Stimulated activated memory B cell treated with anti-CD40 and anti-IgM and Interleukin-4, amounts not matched to agents 10 μg/mL and 1 μg/mL and 100 μg/mL, for 72 hours (primary cell): ENCODE measurements at regions not wholly inside any gene's neighbourhood (a gene's known extent, or its start where the extent isn't known, plus 50 kb on each side); places are given as distances from the start of the nearest gene placed in this dataset.

Source experiments
- ATAC-seq: fragments of 150-1000 bp; cut with Tn5 transposase; 2 replicates; pipeline ENCODE4 v1.10.0; 2021
- H3K27ac Mint-ChIP-seq: one replicate; pipeline ENCODE4 v1.8.0; 2022; ENCODE audit warnings: mild to moderate bottlenecking, mixed read lengths
- H3K27me3 Mint-ChIP-seq: one replicate; pipeline ENCODE4 v1.8.0; 2022; ENCODE audit warnings: mixed read lengths
- H3K36me3 Mint-ChIP-seq: one replicate; pipeline ENCODE4 v1.8.0; 2022; ENCODE audit warnings: mixed read lengths
- H3K4me1 Mint-ChIP-seq: one replicate; pipeline ENCODE4 v1.8.0; 2022; ENCODE audit warnings: mixed read lengths
- H3K4me3 Mint-ChIP-seq: one replicate; pipeline ENCODE4 v1.8.0; 2022; ENCODE audit warnings: mild to moderate bottlenecking, moderate library complexity, mixed read lengths
- H3K9me3 Mint-ChIP-seq: one replicate; pipeline ENCODE4 v1.8.0; 2022; ENCODE audit warnings: mixed read lengths

DNA sequence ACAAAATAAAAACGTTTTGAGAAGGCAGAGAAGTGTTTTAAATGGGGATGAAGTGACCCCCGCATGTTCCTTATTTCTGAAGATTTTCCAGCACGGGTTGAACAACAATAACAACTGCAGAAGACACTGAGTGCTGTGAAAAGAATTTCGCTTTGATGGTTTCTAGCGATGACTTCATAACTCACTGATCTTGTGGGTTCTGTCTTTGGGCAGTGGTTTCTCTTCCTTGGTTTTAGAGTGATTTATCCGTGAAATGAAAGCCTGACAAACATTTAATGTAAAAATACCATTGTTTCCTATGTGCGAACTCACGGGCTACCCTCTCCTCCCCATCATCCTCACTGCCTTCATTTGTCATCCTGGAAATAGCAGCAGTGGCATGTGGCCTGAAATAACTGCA lies 793.9 kb downstream of the QKI start:
- ATAC-seq: no peak
- H3K36me3 Mint-ChIP-seq: no peaks in the 10 kb centered on the region
- no peak overlapping the region for H3K4me3 Mint-ChIP-seq
- H3K9me3 Mint-ChIP-seq: peaks cover 18% of the 10 kb centered on the region
- no peaks in the 10 kb centered on the region for H3K27me3 Mint-ChIP-seq
- H3K27ac Mint-ChIP-seq: no peak overlapping the region
- no peaks in the 10 kb centered on the region for H3K4me1 Mint-ChIP-seq

DNA sequence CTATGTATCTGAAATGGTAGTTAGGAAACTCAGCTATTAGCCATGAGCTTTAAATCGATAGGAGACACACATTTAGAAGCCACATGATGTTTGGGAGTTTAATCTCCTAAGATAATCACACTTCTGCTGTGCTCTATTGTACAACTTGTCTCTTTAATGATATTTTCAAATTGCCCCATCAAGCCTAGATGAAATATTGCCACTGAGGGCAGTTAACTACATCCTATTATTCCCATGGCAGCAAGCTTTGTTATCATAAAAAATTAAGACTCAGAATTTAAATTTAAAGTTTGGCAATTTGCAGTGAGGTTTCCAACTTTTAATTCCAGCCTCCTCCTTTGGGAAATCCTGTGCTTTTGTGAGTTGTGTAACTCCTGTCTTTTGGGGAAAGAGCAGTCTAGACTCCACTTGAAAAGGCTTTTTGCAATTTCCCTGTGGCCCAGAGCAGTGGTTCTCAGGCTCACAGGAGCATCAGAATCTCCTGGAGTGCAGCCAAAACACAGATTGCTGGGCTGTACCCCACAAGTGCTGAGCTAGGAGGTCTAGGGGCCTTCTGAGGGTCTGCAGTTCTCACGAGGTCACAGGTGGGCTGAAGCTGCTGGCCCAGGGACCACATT lies 792.4 kb downstream of the QKI start:
- no peak for ATAC-seq
- Mint-ChIP-seq H3K27ac (no peak overlapping the region), H3K9me3 (peaks cover 15% of the 10 kb centered on the region), H3K36me3 (no peaks in the 10 kb centered on the region), H3K4me3 (no peak overlapping the region), H3K27me3 (no peaks in the 10 kb centered on the region), H3K4me1 (no peaks in the 10 kb centered on the region)

DNA sequence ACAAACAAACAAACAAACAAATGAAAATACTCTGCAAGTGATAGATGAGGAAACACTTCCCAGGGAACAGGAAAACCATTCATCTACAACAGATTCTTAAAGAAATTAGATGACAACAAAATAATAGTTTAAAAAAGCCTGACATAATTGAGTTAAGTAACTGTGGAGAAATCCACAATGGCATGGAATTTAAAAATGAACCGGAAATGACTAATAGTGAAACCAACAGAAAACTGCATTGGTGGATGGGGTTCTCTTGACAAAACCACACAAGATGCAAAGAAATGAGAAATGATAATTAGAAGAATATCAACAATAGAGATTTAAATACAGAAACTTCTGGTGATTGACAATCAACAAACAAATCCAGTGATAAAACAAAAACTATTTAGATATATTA lies 785.6 kb downstream of the QKI start:
- Mint-ChIP-seq H3K27ac (no peak overlapping the region), H3K4me1 (no peaks in the 10 kb centered on the region), H3K27me3 (no peaks in the 10 kb centered on the region), H3K9me3 (peaks cover 4% of the 10 kb centered on the region), H3K36me3 (no peaks in the 10 kb centered on the region), H3K4me3 (no peak overlapping the region)
- ATAC-seq: no peak

DNA sequence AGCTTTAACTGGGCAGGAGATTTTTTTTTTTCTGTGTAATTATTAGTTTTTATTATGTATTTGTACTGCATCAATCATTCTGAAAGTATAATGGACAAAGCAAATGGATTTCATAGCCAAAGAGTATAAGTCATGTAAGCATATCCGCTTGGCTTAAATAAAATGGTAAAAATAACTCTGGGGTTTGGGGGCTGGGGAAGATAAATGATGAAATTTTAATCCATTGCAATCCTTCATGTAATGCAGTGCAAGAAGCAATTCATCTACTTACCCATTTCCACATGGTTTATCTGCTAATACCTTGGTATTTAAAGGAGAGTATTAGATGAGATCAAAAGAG lies 781.4 kb downstream of the QKI start:
- no peaks in the 10 kb centered on the region for H3K27me3 Mint-ChIP-seq
- no peak overlapping the region for H3K27ac Mint-ChIP-seq
- H3K36me3 Mint-ChIP-seq: no peaks in the 10 kb centered on the region
- no peak overlapping the region for H3K4me3 Mint-ChIP-seq
- H3K9me3 Mint-ChIP-seq: no peaks in the 10 kb centered on the region
- no peaks in the 10 kb centered on the region for H3K4me1 Mint-ChIP-seq
- no peak for ATAC-seq

DNA sequence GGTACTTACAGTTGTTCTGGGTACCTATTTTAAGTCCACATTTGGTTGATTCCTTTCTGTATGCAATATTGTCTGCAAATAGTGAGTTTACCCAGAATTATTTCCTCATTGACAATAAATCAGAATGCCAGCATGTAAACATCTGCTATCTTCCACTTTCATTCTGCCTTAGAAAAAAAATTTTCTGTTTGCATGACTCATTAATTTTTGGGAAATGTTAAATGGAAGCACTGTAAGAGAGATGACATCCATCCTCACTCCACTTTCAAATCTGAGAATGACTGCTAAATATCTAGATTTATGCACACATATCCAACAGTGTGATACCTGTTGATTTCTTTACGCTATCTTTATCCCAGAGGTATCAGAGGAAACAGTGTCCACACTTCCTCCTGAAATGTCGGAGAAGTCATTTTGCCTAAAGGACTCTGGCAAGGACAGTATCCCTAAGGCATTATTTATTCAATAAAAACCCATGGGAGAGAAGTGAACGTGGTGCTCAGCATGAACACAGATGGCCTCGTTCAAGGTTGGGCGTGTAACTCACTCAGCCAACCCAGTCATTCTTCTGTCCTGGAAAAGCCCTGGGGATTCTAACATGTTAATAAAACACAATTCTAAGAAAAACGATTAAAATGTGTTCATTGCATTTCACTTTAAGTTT lies 780.9 kb downstream of the QKI start:
- H3K4me3 Mint-ChIP-seq: no peak overlapping the region
- H3K36me3 Mint-ChIP-seq: no peaks in the 10 kb centered on the region
- H3K9me3 Mint-ChIP-seq: no peaks in the 10 kb centered on the region
- ATAC-seq: no peak
- no peaks in the 10 kb centered on the region for H3K27me3 Mint-ChIP-seq
- no peak overlapping the region for H3K27ac Mint-ChIP-seq
- no peaks in the 10 kb centered on the region for H3K4me1 Mint-ChIP-seq

DNA sequence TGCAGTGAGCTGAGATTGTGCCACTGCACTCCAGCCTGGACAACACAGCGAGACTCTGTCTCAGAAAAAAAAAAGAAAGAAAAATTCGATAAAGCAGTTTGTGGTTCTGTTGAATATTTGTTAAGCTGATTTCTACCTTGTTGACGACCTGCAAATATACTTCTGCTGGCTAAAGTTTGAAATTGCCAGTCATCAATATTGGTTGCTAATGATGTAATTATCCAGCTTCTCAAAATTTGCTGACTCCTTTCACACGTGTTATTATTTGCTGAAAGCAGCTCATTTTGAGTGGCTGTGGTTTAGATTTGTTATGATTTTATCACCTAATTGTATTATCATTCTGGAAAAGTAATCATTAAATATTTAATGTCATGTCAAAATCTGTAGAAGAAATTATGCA lies 774.3 kb downstream of the QKI start:
- Mint-ChIP-seq H3K4me3 (no peak overlapping the region), H3K9me3 (no peaks in the 10 kb centered on the region), H3K36me3 (no peaks in the 10 kb centered on the region), H3K27me3 (no peaks in the 10 kb centered on the region), H3K27ac (no peak overlapping the region), H3K4me1 (no peaks in the 10 kb centered on the region)
- ATAC-seq: no peak

DNA sequence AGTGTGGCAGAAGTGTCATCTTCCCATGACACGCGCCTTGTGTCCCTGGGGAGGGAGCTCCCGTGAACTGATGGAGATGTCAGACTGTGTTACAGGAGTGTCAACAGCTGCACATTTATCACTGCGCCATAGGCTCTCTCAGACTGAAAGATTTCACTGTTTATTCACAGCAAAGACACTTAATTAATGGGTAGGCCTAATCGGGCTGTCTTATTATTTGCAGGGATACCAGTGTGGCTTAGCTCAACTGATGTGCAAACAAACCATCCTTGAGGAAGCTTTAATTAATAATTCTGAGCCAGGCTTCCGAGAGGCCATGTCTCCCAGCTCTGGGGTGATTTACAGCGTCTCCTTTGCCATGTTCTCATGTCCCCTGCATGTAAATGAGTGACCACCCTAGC lies 771.0 kb downstream of the QKI start:
- no peak for ATAC-seq
- Mint-ChIP-seq H3K4me3 (no peak overlapping the region), H3K36me3 (no peaks in the 10 kb centered on the region), H3K27me3 (no peaks in the 10 kb centered on the region), H3K27ac (no peak overlapping the region), H3K4me1 (no peaks in the 10 kb centered on the region), H3K9me3 (no peaks in the 10 kb centered on the region)

DNA sequence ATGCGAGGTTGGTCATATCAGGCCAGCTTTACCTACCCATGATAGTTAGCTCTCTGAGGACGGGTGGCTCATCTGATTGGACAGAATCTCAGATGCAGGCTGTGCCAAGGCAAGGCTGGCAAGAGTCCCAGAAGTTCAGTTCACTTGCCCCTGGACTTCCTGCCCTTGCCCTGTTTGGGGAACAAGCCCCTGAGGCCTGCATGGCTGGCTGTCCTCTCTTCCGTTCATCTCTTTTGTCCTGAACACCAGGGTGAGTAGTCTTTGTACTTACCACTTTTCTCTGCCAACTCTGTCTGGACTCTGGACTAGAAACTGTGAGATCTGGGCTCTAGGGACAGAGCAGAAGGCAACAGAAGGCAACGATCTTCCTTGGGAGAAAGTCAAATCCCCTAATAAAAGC lies 769.9 kb downstream of the QKI start:
- no peaks in the 10 kb centered on the region for H3K9me3 Mint-ChIP-seq
- no peaks in the 10 kb centered on the region for H3K27me3 Mint-ChIP-seq
- no peak overlapping the region for H3K4me3 Mint-ChIP-seq
- H3K4me1 Mint-ChIP-seq: no peaks in the 10 kb centered on the region
- ATAC-seq: no peak
- no peak overlapping the region for H3K27ac Mint-ChIP-seq
- H3K36me3 Mint-ChIP-seq: no peaks in the 10 kb centered on the region

DNA sequence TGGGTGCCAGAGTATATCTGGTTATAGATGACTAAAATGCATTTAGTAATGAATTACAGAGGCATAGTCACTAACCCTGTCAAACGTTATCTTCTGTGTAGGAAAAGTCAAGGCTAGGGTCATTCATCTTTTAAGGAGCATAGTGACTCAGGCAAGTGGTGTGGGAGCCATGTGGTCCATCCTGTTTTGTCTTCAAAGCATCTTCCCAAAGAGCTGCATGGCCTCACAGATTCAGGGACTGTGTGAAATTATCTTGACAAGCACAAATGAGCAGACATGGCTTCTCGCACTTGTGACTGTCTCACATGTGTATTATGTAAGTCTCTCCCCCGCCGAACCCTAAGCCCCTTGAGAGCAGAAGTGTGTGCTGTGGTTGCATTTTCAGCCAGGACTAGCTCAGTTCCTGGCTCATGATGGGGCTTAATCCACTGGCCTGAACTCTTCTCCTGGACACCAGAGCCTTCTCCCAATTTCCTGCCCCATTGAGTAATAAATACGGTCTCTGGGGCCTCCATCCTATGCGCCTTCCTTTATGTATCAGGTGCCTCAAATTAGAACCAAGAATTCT lies 769.1 kb downstream of the QKI start:
- no peaks in the 10 kb centered on the region for H3K4me1 Mint-ChIP-seq
- no peak overlapping the region for H3K27ac Mint-ChIP-seq
- H3K9me3 Mint-ChIP-seq: no peaks in the 10 kb centered on the region
- H3K27me3 Mint-ChIP-seq: no peaks in the 10 kb centered on the region
- ATAC-seq: no peak
- no peak overlapping the region for H3K4me3 Mint-ChIP-seq
- no peaks in the 10 kb centered on the region for H3K36me3 Mint-ChIP-seq

DNA sequence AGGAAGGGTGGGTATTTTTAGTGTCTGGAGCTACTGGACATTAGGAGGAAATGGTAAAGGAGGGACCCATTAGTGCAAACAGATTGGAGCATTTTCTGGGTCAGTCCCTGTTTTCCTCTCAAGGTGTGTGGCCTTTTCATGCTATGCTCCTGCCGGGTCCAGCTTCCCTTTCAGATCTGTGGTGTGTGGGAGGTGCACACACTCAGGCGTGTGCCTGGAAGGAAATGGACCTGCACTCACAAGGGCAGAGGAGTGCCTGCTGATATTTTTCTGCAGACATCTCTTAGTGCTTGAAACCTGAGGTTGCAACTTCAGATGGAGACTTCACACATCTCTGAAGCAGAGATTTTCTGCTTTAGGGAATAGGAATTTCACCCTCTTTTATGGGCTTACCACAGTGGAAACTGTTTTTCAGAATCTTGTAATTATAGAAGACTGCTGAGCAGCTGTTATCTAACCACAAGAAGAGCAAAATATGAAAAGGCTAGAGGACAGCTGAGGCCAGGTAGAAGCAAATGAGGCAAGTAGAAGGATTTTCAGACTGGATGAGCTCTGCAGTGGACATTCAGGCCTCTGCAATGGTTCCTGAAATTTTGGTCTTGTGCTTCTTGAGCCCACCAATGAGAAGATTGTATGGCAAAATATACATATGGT lies 764.3 kb downstream of the QKI start:
- H3K9me3 Mint-ChIP-seq: peaks cover 5% of the 10 kb centered on the region
- H3K4me1 Mint-ChIP-seq: no peaks in the 10 kb centered on the region
- no peaks in the 10 kb centered on the region for H3K27me3 Mint-ChIP-seq
- H3K4me3 Mint-ChIP-seq: no peak overlapping the region
- no peak for ATAC-seq
- H3K36me3 Mint-ChIP-seq: no peaks in the 10 kb centered on the region
- no peak overlapping the region for H3K27ac Mint-ChIP-seq

DNA sequence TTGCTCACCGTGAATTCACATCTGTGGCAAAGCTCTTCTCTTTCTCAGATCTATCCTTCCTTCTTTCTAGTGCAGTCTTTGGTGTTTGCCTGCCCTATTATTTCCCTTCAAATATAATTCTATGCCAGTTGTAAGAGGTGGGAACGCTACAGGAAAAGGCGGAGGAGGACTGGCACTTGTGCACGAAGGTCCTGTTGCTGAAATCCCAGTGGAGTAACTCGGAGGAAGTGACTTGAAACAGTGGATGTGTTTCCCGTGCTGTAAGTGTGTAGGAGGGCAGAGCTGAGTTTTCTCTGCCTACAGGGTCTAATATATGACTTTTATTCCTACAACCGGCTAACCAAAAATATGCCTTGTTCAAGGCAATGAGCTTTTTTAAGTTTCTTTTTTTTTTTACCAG lies 754.8 kb downstream of the QKI start:
- Mint-ChIP-seq H3K27ac (no peak overlapping the region), H3K4me3 (no peak overlapping the region), H3K27me3 (no peaks in the 10 kb centered on the region), H3K36me3 (no peaks in the 10 kb centered on the region), H3K4me1 (no peaks in the 10 kb centered on the region), H3K9me3 (no peaks in the 10 kb centered on the region)
- no peak for ATAC-seq

DNA sequence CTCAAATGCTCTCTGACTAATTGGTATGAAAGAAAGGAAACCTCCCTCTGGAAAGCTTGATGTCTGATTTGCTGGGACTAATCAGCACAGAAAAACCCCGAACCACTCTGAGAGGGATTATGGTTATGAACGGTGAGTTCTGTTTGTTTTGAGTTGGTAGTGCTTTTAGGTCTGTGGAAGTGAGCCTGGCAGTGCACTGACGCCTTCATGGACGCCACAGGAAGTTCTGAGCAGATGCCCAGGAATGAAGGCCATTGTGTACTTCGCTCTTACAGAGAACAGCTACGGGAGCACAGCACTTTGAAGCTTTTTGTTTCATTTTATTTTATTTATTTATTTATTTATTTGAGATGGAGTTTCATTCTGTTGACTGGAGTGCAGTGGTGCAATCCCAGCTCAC lies 754.1 kb downstream of the QKI start:
- Mint-ChIP-seq H3K9me3 (no peaks in the 10 kb centered on the region), H3K4me3 (no peak overlapping the region), H3K27ac (no peak overlapping the region), H3K4me1 (no peaks in the 10 kb centered on the region), H3K36me3 (no peaks in the 10 kb centered on the region), H3K27me3 (no peaks in the 10 kb centered on the region)
- ATAC-seq: no peak

DNA sequence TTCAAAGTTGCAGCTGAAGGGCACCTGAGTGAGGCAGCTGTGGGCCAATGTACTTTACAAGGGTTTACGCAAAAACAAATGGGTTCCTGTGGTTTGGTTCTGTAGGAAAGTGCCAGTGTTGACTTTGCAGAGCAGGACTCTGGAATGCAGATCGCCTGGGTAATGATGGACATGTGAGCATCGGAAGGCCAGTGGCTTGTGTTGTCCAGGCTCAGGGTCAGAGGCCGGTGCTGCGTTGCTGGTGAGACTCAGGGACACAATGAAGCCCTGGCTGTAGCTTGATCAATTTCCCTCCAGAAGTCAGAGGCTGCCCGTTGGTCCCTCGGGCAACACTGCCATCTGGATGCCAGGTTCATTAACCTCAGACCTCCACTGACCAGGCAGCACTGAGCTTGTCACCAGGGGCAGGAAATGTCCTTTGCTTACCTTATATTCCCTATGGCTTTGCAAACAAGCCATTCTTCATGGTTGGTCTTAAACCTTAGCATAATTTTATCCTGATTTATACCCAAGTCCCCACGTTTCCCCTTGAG lies 753.4 kb downstream of the QKI start:
- H3K27ac Mint-ChIP-seq: no peak overlapping the region
- no peaks in the 10 kb centered on the region for H3K4me1 Mint-ChIP-seq
- no peaks in the 10 kb centered on the region for H3K36me3 Mint-ChIP-seq
- H3K27me3 Mint-ChIP-seq: no peaks in the 10 kb centered on the region
- no peaks in the 10 kb centered on the region for H3K9me3 Mint-ChIP-seq
- no peak overlapping the region for H3K4me3 Mint-ChIP-seq
- no peak for ATAC-seq

DNA sequence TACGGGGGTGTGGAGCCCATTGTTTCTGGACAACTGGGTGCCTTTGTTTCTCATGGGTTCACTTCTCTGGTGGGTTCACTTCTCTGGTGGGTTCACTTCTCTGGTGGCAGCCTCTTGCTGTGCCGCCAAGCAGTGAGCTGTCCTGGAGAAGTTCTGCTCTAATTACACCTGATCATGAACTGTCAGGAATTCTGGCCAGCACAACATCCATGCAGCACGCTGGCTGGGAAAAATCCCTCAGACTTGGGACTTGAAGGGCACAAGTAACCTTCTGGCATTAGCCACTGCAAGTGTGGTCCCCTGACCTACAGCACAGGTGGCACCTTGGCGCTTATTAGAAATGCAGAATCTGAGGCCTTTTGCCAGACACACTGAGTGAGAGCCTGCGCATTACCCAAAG lies 752.5 kb downstream of the QKI start:
- H3K4me3 Mint-ChIP-seq: no peak overlapping the region
- H3K27me3 Mint-ChIP-seq: no peaks in the 10 kb centered on the region
- no peak overlapping the region for H3K27ac Mint-ChIP-seq
- H3K36me3 Mint-ChIP-seq: no peaks in the 10 kb centered on the region
- no peaks in the 10 kb centered on the region for H3K9me3 Mint-ChIP-seq
- no peak for ATAC-seq
- no peaks in the 10 kb centered on the region for H3K4me1 Mint-ChIP-seq

DNA sequence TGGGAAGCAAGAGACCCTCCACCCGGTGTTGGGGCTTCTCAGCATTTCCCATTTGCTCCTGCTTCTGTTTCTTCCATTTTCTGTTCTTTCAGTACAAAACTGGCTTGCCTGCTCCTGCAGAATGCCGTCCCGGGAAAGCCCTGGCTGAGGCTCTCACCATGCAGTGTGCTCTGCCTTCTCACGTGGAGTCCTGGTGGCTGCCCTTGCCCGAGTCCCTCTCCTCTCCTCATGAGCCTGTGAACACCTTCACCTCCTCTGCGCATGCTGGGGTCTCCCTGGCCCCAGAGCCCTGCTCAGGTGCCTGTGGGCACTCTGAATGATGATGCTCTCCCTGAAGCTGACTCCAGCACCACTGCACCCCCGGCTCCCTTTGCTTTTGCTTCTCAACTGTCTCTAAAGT lies 752.0 kb downstream of the QKI start:
- Mint-ChIP-seq H3K27me3 (no peaks in the 10 kb centered on the region), H3K36me3 (no peaks in the 10 kb centered on the region), H3K9me3 (peaks cover 2% of the 10 kb centered on the region), H3K27ac (no peak overlapping the region), H3K4me1 (no peaks in the 10 kb centered on the region), H3K4me3 (no peak overlapping the region)
- ATAC-seq: no peak

DNA sequence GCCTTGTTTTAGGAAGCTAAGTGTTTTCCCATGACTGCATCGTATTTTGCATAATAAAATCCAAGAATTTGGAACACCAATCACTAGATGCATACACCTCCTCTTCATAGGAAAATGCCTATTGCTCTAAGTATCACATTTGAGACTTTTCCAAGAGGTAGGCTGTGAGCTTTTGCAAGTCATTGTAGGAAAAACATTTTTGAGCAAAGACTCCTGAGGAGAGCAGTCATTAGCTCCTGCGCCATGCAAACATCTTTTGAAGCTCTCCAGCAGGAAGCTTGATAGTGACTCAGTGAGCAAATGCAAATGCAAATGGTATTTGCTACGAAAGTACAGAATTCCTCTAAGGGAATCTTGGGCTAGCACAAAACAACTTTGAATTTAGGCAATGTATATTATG lies 750.4 kb downstream of the QKI start:
- Mint-ChIP-seq H3K27me3 (no peaks in the 10 kb centered on the region), H3K4me1 (no peaks in the 10 kb centered on the region), H3K4me3 (no peak overlapping the region), H3K27ac (no peak overlapping the region), H3K36me3 (no peaks in the 10 kb centered on the region), H3K9me3 (peaks cover 12% of the 10 kb centered on the region)
- no peak for ATAC-seq
